WERI-Rb-1 (cell line): ENCODE measurements at regions not wholly inside any gene's neighbourhood (a gene's known extent, or its start where the extent isn't known, plus 50 kb on each side); places are given as distances from the start of the nearest gene placed in this dataset.

Experiments used
- DNase-seq: peaks from one replicate; pipeline ENCODE4 v3.0.0-alpha.2; 2020
- H3K27ac ChIP-seq: fragments of 250-450 bp; sonication (Bioruptor Pico); 2 replicates; pipeline ENCODE4 v1.5.1; 2020; ENCODE audit warnings: mild to moderate bottlenecking, moderate library complexity
- H3K27me3 ChIP-seq: fragments of 250-450 bp; sonication (Bioruptor Pico); 2 replicates; pipeline ENCODE4 v1.5.1; 2021; ENCODE audit warnings: mild to moderate bottlenecking, low read depth, moderate library complexity; ENCODE audit not compliant: insufficient read depth, severe bottlenecking
- H3K36me3 ChIP-seq: fragments of 250-450 bp; sonication (Bioruptor Pico); 2 replicates; pipeline ENCODE4 v1.5.1; 2020; ENCODE audit warnings: mild to moderate bottlenecking, moderate library complexity
- H3K4me3 ChIP-seq: 2 replicates; pipeline ENCODE4 v1.5.1; 2011; ENCODE audit warnings: low read depth, mild to moderate bottlenecking, control low read depth, low read length
- H3K9me3 ChIP-seq: fragments of 250-450 bp; sonication (Bioruptor Pico); 2 replicates; pipeline ENCODE4 v1.5.1; 2021; ENCODE audit warnings: mild to moderate bottlenecking, moderate library complexity; ENCODE audit not compliant: severe bottlenecking
- TF ChIP-seq, protein P1 (sequence below): IDR thresholded peaks from 2 replicates; pipeline ENCODE4 v1.5.1; 2011; ENCODE audit warnings: low read depth, mild to moderate bottlenecking, control low read depth, inconsistent platforms, low read length

DNA sequence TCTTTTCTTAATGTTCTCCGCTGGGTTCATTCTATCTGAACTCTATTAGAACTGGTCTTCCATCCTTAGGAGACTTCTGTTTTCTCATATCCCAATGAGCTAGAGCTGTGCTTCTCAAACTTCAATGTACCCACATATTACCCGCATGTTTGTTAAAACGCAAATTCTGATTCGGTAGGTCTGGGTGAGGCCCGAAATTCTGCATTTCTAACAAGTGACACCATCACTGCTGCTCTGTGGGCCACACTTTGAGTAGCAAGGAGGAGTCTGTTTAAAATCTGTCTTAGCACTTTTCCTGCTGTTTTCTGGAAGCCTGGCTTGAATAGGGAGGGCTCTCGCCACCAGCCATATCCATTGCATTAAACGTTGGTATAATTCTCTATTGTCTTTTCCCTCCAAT is 151.9 kb upstream of the CLINT1 start:
- Histone ChIP-seq H3K4me3 (no peak overlapping the region), H3K9me3 (no peaks in the 10 kb centered on the region), H3K27me3 (no peaks in the 10 kb centered on the region), H3K27ac (no peak overlapping the region), H3K36me3 (no peaks in the 10 kb centered on the region)
- no peak for DNase-seq
- TF ChIP-seq, protein P1, sequence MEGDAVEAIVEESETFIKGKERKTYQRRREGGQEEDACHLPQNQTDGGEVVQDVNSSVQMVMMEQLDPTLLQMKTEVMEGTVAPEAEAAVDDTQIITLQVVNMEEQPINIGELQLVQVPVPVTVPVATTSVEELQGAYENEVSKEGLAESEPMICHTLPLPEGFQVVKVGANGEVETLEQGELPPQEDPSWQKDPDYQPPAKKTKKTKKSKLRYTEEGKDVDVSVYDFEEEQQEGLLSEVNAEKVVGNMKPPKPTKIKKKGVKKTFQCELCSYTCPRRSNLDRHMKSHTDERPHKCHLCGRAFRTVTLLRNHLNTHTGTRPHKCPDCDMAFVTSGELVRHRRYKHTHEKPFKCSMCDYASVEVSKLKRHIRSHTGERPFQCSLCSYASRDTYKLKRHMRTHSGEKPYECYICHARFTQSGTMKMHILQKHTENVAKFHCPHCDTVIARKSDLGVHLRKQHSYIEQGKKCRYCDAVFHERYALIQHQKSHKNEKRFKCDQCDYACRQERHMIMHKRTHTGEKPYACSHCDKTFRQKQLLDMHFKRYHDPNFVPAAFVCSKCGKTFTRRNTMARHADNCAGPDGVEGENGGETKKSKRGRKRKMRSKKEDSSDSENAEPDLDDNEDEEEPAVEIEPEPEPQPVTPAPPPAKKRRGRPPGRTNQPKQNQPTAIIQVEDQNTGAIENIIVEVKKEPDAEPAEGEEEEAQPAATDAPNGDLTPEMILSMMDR = no peak

DNA sequence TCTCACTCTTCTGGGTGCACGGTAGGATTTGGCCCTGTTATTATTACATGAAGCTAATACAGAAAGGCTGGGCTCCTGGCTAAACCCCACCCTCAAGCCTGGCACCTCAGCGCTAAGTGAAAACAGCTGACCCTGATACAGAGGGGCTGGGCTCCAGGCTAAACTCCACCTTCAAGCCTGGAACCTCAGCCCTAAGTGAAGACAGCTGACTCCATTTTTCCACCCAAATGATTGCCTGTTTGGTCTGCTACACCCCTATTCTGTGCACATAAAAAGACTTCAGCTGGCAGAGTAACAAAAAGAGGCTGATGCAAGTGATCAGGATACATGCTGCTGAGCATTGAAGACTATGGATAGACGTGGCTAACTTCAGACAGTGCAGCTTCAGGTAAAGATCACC is 148.4 kb upstream of the CLINT1 start:
- H3K4me3 ChIP-seq = no peak overlapping the region

DNA sequence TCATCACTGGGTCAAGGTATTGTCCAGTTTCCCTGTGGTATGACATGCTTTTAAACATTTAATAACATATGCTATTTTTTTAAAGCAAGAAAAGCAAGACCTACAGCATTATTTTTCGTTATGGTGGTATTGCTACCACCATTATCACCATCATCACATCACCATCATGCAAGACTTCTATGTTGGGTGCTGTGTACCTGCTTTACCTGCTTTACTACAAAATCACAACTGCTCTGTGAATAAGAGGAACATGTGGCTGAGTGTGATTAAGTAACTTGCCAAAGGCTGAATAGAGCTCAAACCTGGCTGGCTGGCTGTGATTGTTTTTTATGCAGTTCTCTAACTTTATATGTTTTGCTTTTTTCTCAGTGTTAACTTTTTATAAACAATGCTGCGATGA is 140.8 kb upstream of the CLINT1 start:
- Histone ChIP-seq H3K36me3 (no peaks in the 10 kb centered on the region), H3K4me3 (no peak overlapping the region), H3K9me3 (no peaks in the 10 kb centered on the region), H3K27me3 (no peaks in the 10 kb centered on the region), H3K27ac (no peak overlapping the region)
- no peak for DNase-seq
- TF ChIP-seq, protein P1 = no peak

More for the DNA sequence above, 148.4 kb upstream of the CLINT1 start:
- no peaks in the 10 kb centered on the region for H3K27me3 ChIP-seq
- H3K9me3 ChIP-seq = no peaks in the 10 kb centered on the region
- H3K27ac ChIP-seq = no peak overlapping the region
- TF ChIP-seq, protein P1 = no peak
- no peaks in the 10 kb centered on the region for H3K36me3 ChIP-seq
- DNase-seq = no peak

DNA sequence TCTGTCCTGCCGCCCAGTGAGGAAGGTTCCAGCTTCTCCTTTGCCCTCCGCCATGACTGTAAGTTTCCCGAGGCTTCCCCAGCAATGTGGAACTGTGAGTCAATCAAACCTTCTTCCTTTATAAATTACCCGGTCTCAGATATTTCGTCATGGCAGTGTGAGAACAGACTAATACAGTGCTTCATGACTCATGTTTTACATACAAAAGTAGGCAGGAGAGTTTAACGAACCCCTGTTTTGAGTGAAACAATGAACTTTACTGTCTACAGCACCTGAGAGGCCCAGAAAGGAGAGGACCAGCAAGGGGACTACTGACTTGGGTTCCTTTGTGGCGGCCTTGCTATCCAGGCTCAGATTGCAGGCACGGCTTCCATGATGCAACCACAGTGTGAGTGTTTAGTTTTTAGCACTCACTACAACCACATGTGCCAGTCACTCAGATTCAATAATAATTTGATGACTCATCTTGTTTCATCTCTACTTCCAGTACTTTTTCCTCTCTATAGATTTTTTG is 139.1 kb upstream of the CLINT1 start:
- no peak for DNase-seq
- no peak overlapping the region for H3K4me3 ChIP-seq

DNA sequence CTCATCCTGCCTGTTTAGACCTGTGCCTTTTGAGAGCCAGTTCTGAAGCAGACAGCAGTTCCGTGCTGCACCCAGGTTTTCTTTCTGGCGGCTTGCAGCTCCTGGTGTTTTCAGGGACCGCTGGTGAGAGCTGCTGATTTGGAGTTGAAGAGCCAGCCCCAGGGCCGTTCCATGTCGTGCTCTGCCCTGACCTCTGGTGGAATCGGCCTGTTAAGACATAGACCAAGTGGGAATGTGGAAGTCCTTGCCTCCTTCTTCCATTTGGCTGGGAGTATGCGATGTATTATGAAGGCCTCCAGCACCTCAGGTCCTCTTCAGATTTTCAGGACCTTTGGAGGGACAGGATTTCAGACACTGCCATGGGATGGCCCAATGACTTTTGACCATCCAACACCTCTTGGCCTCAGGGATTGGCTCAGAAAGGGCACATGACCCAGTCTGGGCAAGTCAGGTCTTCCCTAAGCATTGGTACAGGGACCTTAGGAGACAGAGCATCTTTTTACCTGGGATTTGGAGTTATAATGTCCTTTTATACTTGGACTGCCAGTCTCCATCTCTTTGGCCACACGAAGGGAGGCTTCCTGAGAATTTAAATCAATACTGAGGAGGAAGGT is 136.1 kb upstream of the CLINT1 start:
- no peaks in the 10 kb centered on the region for H3K36me3 ChIP-seq
- peak; percentile 60 for DNase-seq
- H3K9me3 ChIP-seq = no peaks in the 10 kb centered on the region
- no peak overlapping the region for H3K4me3 ChIP-seq
- H3K27me3 ChIP-seq = no peaks in the 10 kb centered on the region
- no peak overlapping the region for H3K27ac ChIP-seq
- TF ChIP-seq, protein P1 = peak; percentile 79

More for the DNA sequence above, 139.1 kb upstream of the CLINT1 start:
- Histone ChIP-seq H3K27ac (no peak overlapping the region), H3K36me3 (no peaks in the 10 kb centered on the region), H3K27me3 (no peaks in the 10 kb centered on the region), H3K9me3 (no peaks in the 10 kb centered on the region)
- TF ChIP-seq, protein P1 = no peak
